ENCODE measurements at regions not wholly inside any gene's neighbourhood (a gene's known extent, or its start where the extent isn't known, plus 50 kb on each side); places are given as distances from the start of the nearest gene placed in this dataset.

- DNase-seq (ENCODE audit: insufficient read length, low spot score) (no peak), FAIRE-seq (no peak)
- no peak for TF ChIP-seq CTCF (IDR thresholded peaks at IDR 0.05; ENCODE audit: insufficient read depth, missing control alignments)
Observed at GRCh38 chr16:51864575-51864974, 682.4 kb downstream of the TOX3 start.

GRCh38 chr16:51854401-51854951 is 692.5 kb downstream of the TOX3 start:
- FAIRE-seq, result no peak
- no peak for DNase-seq (ENCODE audit: insufficient read length, low spot score)
- no peak for TF ChIP-seq CTCF (IDR thresholded peaks at IDR 0.05; ENCODE audit: insufficient read depth, missing control alignments)

GRCh38 chr16:51853586-51853985 is 693.4 kb downstream of the TOX3 start:
- no peak for FAIRE-seq
- DNase-seq (ENCODE audit: insufficient read length, low spot score), result no peak
- no peak for TF ChIP-seq CTCF (IDR thresholded peaks at IDR 0.05; ENCODE audit: insufficient read depth, missing control alignments)

GRCh38 chr16:51852892-51853291 is 694.1 kb downstream of the TOX3 start:
- TF ChIP-seq CTCF (IDR thresholded peaks at IDR 0.05; ENCODE audit: insufficient read depth, missing control alignments), result no peak
- FAIRE-seq (no peak), DNase-seq (ENCODE audit: insufficient read length, low spot score) (no peak)

- no peak for TF ChIP-seq CTCF (IDR thresholded peaks at IDR 0.05; ENCODE audit: insufficient read depth, missing control alignments)
- no peak for DNase-seq (ENCODE audit: insufficient read length, low spot score)
- no peak for FAIRE-seq
Observed at GRCh38 chr16:51851111-51851510, 695.8 kb downstream of the TOX3 start.

GRCh38 chr16:51849715-51850114 is 697.2 kb downstream of the TOX3 start:
- DNase-seq (ENCODE audit: insufficient read length, low spot score) (no peak), FAIRE-seq (no peak)
- TF ChIP-seq CTCF (IDR thresholded peaks at IDR 0.05; ENCODE audit: insufficient read depth, missing control alignments), result no peak

GRCh38 chr16:51845586-51846305 is 694.7 kb upstream of the SALL1 start:
- DNase-seq (ENCODE audit: insufficient read length, low spot score), result no peak
- no peak for FAIRE-seq
- no peak for TF ChIP-seq CTCF (IDR thresholded peaks at IDR 0.05; ENCODE audit: insufficient read depth, missing control alignments)
